HG02970 (cell line): ENCODE measurements at regions not wholly inside any gene's neighbourhood (a gene's known extent, or its start where the extent isn't known, plus 50 kb on each side); places are given as distances from the start of the nearest gene placed in this dataset.
A peak's percentile ranks its signal among the peaks of the same experiment; 100 is the strongest.

ENCODE experiments used
- ATAC-seq: cut with Tn5 transposase; IDR thresholded peaks from one replicate; pipeline ENCODE4 v1.9.1; 2021; ENCODE audit warnings: mild to moderate bottlenecking, moderate library complexity, moderate number of reproducible peaks; ENCODE audit not compliant: unreplicated experiment, low FRiP score

DNA sequence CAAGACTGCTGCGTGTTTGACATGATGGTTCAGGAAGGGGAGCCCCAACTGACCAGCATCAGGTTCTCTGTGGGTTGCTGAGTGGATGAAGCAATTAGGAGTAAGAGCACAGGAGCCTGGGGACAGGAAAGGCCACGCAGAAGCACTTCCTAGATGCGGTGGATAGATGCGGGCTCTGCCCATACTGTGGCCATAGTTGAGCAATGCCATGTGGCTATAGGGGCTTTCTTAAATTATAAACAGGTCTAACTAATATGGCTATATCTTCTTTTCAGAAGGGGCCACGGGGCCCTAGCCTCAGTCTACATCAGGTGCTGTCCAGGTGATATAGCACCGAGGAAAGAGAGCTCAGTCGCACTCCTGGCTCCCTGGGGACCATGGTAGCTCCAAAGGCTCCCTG lies 198.6 kb downstream of the GADD45G start:
- ATAC-seq = no peak

DNA sequence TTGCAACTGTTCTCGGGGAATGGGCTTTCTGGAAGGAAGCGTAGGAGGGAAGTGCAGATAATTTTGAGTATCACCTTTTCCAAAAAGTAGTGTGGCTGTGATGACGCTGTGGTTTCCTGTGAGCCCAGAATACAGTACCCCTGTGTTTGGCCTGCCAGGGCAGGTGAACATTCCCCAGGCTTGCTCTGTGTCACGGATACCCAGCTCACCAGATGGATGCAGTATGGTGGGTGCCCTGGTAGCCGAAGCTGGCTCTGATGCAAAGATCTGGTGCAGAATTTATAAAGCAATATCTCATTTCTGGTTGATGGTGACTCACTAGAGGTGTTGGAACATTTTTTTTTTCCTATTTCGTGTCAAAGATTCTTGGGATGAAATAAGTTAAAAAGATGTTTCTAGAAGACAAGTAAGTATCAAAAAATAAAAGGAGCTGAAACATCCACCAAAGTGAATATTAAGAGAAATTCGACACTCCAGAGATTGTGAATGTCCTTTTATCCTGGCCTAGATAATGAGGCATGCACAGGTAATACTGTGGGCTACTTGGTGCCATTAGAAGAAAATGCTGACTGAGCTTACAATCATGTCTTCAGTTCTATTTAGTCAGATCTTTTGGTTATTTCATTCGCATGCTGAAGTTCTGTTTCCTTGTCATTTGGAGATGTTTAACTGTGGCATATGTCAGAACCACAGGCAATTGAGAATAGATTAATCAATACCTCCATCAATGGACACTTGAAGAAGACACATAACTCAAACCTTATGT lies 200.1 kb downstream of the GADD45G start:
- ATAC-seq = no peak

DNA sequence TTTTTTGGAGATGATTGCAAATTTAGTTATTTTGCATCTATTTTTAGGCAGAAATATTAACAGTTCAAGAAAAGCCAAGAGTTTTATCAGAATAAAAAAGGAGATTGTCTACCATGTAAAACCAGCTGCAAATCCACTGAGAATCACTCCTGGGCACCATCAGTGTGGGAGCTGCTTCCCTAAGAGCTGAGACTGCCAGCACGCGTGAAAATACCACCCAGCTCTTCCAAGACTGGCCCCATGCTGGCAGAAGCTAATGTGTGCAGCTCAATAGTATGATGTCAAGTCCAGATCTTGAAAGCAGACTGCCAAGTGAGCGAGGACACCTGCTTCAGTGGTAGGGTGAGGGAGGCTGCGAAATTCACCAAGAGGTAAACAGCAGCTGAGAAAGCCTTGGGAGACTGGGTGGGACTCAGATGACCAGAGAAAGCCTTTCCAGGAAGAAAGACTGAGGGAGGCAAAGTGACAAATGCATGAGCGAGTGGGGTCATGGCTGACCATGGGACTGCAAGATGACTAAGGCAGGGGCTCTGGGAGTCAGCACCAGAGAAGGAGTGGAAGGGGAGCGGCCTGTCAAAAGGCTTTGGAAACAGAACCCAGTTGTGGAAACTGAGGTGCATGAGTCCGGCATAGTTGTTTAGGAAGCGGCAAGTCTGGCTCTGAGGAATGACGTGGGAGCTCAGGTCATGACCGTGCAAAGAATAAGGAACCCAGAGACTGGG lies 200.9 kb downstream of the GADD45G start:
- no peak for ATAC-seq

DNA sequence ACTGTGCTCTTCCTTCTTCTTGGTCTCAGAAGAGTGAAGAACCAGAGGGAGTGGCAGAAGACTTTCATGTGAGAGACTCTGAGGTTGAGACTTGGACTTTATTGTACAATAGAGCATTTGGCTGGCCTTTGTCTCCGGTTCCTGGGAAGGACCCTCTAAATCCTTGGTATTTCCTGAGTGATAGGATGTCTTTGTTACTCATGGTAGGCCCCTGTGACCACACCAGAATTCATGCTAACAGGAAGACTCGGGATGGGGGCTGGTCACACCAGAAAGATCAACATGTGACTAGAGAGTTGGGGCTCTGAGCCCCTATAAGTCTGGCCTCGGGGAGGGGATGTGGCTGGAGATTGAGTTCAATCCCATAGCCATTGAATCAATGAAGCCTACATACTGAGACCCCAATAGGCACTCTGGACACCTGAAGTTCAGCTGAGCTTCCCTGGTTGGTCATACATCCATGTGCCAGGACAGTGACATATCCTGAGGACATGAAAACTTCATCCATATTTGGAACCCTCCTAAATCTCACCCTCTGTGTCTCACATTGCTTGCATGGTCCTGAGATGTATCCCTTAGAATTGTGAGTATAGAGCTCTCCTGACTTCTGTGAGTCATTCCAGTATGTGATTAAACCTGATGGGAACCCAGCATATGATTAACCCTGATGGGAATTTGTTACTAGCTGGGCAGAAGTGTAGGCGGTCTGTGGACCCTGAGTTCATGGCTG lies 201.7 kb downstream of the GADD45G start:
- no peak for ATAC-seq

- ATAC-seq = no peak
Measured at GRCh38 chr9:89807101-89807395, 202.2 kb downstream of the GADD45G start.

DNA sequence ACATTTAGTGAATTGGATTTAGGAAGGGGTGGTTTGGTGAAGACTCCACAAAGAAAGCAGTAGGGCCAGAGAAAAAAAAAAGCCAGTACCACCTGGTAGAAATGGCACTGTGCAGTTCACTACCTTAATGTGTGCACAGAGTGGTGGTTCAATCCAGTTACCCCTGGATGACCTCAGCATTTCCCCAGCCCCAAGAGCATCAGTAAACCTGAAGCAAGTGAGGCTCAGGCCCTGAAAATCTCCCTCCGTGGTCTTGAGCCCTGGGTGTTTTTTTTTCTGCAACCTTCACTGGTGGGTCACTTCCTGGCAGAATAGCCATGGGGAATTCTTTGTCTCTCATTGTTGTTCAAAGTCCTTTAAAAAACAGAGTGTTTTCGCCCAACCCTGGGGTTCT lies 202.9 kb downstream of the GADD45G start:
- no peak for ATAC-seq

GRCh38 chr9:89808076-89808755 lies 203.4 kb downstream of the GADD45G start:
- no peak for ATAC-seq

- ATAC-seq = no peak
Measured at GRCh38 chr9:89808756-89809181, 204.0 kb downstream of the GADD45G start.

- no peak for ATAC-seq
Measured at GRCh38 chr9:89810431-89810830, 205.6 kb downstream of the GADD45G start.

DNA sequence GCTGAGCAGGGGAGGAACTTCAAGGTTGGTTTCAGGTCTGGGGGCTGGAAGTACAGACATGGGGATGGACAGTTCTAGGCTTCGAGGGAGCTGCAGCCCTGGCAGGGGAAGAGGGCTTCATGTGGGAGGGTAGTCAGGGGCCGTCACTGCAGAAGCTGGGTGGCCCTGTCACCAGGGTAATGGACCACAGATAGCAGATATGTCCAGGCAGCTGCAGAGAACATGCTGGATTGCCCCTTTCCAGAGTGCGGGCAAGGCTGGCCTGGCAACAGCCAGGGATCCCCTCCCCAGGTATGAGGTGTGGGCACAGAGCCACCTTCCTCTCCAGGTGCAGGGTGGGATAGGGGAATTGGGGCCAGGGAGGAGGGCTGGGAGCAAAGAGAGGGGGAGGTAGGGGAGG lies 206.5 kb downstream of the GADD45G start:
- no peak for ATAC-seq

- no peak for ATAC-seq
Measured at GRCh38 chr9:89811886-89812450, 207.2 kb downstream of the GADD45G start.

DNA sequence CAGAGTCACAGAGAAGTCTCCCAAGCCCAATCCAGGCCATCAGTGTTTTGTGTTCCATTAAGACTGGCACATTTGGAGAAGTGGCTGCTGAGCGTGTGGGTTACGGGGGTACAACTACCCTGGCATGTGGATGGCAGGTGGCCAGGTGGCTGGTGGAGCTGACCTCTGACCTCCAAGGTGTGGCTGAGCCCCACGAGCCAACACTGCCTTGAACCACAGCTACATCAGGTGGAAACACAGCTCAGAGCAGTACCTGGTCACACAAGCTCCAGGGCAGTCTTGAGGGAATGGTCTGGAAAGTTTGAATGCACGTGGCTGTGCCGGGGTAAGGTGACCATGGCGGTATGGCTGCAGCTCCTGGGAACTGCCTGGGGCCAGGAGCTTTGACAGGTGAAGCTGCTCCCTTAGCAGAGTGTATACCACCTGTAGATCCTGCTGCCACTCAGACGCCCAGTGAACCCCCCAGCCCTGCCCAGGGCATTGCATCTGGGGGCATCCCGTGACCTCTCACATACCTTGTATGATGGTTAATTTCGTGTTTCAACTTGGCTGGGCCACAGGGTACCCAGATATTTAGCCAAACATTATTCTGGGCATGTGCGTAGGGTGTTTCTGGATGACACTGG lies 207.9 kb downstream of the GADD45G start:
- no peak for ATAC-seq

DNA sequence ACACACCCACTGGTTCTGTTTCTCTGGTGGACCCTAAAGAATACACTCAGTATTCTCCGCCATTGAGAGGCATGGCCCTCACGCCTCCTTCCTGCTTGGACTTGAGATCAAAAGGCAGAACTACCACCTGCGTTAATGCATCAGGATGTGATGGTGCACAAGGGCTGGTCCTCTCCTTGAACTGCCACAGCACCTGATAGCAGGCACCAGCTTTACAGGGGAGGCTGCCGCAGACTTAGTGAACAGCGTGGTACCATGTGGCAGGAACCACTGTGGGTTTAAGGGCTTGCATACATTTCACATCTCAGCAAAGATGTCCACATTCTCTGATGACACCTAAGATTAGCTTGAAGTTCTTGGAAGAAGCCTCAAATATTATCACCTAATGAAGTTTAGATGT lies 208.7 kb downstream of the GADD45G start:
- no peak for ATAC-seq

DNA sequence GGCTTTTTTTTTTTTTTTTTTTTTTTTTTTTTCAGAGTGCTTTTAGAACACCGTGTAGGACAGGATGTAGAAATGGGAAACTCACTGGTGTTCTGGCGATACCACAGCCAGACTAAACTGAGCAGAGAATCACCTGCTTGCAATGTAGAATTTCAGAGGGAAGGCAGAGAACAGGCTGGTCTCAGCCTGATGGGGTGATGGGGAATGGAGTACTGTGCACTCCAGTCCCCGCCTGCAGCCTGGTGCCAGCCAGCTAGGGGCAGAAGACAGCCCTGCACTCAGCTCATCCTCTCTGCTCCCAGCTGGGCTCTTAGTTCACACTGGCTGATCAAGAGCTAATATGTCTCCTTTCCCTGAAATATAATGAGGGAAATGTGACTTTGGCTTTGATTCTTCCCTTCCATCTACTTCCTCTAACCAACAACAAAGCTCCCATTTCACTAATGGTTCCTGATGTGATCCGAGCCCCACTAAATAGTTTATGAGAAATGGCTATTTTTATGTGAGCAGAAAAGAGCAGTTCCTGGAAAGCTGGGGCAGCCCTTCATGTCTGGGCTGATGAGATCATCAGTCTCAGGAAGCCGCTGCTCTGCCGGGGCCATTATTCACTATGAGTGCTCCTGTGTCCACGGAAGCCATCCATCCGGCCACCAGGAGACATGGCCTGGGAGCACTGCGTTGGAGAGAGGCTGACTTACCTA lies 209.7 kb downstream of the GADD45G start:
- ATAC-seq = no peak

DNA sequence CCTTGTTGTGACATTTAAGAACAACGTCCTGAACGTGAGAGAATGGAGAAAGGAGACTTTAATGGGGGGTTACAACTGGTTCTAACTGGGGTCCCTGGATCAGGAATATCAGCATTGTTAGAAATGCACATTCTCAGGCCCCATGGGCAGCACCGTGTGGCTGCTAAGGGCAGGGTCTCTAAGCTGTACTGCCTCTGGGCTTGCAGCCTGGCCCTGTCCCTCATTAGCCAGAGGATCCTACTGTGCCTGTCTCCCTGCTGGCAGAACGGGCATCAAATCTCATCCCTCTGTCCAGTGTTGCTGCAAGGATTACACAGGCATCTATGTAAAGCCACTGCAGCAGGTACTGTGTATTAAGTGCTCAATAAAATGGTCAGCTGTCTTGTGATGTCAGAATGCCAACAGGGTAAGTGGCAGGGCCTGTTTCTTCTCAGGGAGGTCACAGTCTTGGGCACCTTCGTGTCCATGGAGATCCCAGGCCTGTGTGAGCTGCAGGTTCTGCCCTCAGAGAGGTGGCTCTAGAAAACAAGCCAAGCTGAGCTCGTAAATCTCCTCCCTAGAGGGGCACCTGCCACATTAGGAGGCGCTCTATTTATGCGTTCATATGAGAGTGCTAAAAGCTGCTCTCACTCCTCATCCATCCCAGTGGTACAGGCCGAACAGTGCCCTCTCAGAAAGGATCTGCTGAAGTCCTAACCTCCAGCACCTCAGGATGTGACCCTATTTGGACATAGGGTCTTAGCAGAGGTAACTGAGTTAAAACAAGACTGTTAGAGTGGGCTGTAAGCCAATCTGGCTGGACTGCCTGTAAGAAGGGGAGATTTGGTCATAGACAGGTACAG lies 210.5 kb downstream of the GADD45G start:
- ATAC-seq = peak; percentile 33

GRCh38 chr9:89815903-89816573 lies 211.2 kb downstream of the GADD45G start:
- ATAC-seq = peak; percentile 70

DNA sequence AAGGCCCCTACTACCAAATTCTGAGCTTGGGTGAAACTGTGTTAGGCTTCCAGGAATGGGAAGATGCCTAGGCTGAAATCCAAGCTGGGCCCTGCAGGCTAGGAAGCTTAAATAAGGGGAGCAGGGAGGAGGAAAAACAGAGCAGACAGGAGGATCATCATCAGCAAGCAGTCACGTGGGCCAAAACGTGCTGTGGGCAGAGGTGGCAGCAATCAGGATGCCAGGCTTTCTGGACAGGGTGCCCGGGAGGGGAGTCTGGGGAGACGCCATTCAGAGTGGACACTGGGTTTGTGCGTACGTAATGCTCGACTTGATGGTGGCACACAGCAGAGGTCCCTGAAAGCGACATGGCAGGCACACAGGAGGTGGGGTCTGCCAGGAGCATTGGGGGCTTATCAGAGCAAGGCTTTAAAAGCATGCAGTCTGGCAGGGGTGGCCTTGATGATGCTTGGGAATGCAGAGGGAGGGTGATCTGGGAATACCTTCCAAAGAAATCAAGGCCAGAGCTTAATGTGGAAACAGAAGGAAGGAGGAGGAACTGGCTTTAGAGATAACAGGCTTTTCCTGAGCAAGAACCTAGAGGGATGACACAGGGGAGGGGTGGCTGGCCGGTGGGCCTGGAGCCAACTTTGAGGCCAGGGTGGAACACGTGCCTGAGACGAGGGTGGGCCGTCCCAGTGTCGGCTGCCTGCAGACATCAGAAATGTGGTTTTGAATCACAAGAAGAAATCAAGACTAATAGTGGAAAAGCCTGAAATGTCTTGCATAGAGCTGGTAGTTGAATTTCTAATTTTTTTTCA lies 212.5 kb downstream of the GADD45G start:
- no peak for ATAC-seq
